Ammon's horn (tissue), 1 donor: ENCODE measurements at regions not wholly inside any gene's neighbourhood (a gene's known extent, or its start where the extent isn't known, plus 50 kb on each side); places are given as distances from the start of the nearest gene placed in this dataset.
A peak's percentile ranks its signal among the peaks of the same experiment; 100 is the strongest.
"Not testable (repeated sequence)": the region's sequence is repeated elsewhere in the genome, so short reads cannot be mapped to it uniquely, and the experiment has no call there.

Source experiments
- DNase-seq: peaks from one replicate; pipeline ENCODE4 v3.0.0-alpha.2; 2016; ENCODE audit warnings: low spot score

DNA sequence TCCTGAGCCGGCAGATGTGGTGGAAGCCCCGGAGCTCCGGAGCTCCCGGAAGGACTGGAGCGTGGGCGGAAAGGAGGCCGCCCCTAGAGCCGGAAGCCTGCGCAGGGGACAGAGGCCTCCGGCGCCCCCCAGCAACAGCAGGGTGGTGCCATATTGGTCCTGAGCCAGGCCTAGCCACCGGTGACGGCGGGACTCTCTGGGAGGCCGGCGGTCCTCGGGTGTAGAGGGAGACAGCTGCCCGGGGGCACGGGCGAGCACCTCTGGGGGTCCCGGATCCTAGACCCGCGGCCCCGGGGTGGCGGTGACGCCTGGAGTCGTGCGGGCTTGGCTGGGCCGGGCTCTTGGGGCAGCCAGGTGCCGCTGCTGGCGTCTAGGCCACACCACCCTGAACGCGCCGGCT is 1472.2 kb downstream of the FOXD4L5 start:
- not testable (repeated sequence) for DNase-seq

GRCh38 chr9:63804205-63804604 is 1480.8 kb downstream of the FOXD4L5 start:
- DNase-seq: not testable (repeated sequence)

GRCh38 chr9:63794081-63794685 is 1490.8 kb downstream of the FOXD4L5 start:
- DNase-seq: not testable (repeated sequence)

DNA sequence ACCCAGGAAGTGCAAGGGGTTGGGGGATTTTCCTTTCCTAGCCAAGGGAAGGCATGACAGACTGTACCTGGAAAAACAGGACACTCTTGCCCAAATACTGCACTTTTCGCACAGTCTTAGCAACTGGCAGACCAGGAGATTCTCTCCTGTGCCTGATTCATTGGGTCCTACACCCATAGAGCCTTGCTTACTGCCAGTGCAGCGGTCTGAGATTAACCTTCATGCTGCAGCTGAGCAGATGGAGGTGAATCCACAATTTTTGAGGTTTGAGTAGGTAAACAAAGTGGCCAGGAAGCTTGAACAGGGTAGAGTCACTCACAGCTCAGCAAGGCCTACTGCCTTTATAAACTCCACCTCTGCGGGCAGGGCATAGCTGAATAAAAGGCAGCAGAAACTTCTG is 1497.6 kb downstream of the FOXD4L5 start:
- DNase-seq: not testable (repeated sequence)

DNA sequence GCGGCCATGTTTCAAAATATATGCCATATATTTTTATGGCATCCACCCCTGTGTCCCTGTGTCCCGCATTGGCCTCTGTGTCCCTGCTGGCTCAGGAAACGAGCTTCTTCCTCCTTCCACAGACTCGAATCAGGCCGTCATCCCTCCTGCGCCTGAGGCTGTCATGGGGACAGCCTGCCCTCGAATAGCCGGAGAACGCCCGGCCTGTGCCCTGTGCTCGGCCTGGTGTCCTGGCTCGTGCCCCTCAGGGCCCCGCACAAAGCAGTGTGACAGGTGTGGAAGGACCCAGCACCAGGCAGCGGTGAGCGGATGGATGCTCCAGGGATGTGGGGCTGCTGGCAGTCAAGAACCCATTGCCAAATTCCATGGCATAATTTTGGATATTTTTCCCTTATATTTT is 1500.0 kb downstream of the FOXD4L5 start:
- not testable (repeated sequence) for DNase-seq

DNA sequence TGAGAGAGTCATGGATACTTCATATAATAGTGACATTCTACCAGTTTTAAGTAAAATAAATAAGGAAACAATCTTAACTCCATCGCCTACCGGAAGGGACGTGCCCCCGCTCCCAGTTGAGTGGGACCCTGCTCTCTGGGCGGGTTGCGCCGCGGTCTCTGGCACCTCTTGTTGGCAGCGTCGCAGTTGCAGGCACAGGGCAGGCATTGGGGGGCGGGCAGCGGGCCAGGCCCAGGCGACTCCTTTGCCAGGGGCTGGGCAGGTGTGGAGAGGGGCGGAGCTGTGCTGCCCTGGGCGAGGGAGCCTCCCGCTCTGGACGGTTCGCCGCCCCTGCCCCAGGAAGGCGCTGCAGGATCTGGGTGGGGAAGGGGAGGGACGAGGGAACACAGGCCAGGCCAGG is 1500.6 kb downstream of the FOXD4L5 start:
- DNase-seq: not testable (repeated sequence)

DNA sequence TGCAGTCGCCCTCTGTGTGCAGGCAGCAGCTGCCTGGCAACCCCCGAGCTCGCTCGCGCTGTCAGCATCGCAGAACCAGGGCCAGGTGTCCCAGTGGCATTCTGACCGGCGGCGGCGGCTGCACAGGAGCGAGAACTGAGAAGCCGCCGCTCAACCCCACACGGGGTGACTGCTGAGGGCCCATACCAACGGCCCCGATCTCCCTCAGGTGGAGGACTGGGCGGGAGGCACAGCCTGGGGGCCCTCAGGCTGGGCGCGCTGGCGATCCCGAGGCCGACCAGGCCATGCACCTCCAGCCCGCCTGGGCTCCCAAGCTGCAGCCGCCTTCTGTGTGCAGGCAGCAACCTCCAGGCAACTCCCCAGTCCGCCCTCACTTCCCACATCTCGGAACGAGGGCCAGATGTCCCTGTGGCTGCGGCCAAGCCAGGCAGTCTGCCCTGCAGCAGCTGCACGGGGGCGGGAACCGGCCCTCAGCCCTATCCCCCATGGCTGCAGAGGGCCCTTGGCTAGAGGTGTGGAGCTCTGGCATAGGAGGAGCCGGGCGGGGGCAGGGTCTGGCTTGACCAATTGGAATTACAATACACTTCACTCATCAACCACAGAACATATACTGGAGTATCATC is 1503.1 kb downstream of the FOXD4L5 start:
- not testable (repeated sequence) for DNase-seq

DNA sequence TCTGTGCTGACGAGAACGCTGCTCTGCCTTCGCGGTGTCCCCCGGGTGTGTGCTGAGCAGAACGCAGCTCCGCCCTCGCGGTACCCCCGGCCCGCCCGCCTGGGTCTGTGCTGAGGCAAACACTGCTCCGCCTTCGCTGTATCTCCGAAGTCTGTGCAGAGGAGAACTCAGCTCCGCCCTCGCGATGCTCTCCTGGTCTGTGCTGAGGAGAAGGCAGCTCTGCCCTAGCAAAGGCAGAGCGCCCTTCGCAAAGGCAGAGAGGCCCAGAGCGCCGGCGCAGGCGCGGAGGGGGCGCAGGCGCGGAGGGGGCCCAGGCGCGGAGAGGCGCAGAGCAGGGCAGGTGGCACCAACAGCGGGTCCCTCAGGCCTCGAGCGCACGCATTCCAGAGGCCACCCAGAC is 1503.6 kb downstream of the FOXD4L5 start:
- DNase-seq: peak; percentile 6

DNA sequence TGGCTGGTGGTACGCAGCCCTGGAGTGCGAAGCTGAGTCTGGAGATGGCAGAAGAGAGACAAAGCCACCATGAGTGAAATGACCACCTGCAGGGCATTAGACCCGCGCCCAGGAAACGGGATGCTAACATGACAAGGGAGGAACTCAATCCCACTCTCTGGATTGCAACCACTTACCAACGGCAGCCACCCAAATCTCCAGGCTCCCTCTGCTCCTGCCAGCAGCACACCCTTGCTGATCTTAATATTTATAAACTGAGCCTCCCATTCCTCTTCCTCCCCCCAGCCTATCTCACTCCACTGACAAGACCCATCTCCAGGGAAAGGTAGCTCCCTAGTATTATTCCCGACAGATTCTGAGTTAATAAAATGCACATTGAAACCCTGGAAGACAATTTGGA is 1508.8 kb downstream of the FOXD4L5 start:
- not testable (repeated sequence) for DNase-seq

- DNase-seq: not testable (repeated sequence)
Measured at GRCh38 chr9:63775092-63775426, 1510.0 kb downstream of the FOXD4L5 start.

GRCh38 chr9:63774369-63775091 is 1510.5 kb downstream of the FOXD4L5 start:
- not testable (repeated sequence) for DNase-seq

GRCh38 chr9:63762230-63762629 is 1522.8 kb downstream of the FOXD4L5 start:
- DNase-seq: not testable (repeated sequence)

GRCh38 chr9:63729021-63729420 is 1556.0 kb downstream of the FOXD4L5 start:
- not testable (repeated sequence) for DNase-seq

- DNase-seq: no peak
Measured at GRCh38 chr9:63728287-63728686, 1556.7 kb downstream of the FOXD4L5 start.

- not testable (repeated sequence) for DNase-seq
Measured at GRCh38 chr9:63708285-63708684, 1576.7 kb downstream of the FOXD4L5 start.

- DNase-seq: not testable (repeated sequence)
Measured at GRCh38 chr9:63704456-63704855, 1580.6 kb downstream of the FOXD4L5 start.

- not testable (repeated sequence) for DNase-seq
Measured at GRCh38 chr9:63703670-63704069, 1581.3 kb downstream of the FOXD4L5 start.

DNA sequence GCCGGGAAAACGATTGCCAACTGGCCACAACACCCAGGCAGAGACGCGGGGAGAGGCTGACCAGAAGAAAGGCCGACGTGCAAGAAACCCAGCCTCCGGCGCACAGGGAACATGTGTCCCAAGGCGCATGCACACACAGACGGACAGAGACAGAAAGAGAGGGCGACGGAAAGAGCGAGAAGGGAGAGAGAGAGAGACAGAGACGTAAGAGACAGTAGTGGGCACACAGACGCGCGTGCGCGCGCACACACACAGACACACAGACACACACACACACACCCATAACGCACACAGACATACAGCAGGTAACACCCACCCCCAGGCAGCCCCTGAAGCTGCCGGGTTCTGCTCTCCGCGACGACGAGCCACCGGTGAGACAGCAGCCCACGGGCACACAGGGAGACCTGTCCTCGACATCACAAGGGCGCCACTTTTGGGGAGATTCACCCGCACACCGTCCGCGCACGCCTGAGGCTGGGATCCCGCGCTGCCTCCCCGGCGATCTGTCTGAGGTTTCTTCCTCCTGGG is 1581.8 kb downstream of the FOXD4L5 start:
- not testable (repeated sequence) for DNase-seq
